ENCODE measurements at regions not wholly inside any gene's neighbourhood (a gene's known extent, or its start where the extent isn't known, plus 50 kb on each side); places are given as distances from the start of the nearest gene placed in this dataset.
A peak's percentile ranks its signal among the peaks of the same experiment; 100 is the strongest.

GRCh38 chr16:13838401-13839190, 81.4 kb upstream of the ERCC4 start:
- Histone ChIP-seq H3K9me2 (ENCODE audit: insufficient read depth, low read length) (no peaks in the 10 kb centered on the region), H3K79me2 (ENCODE audit: insufficient read depth, low read depth, low read length) (no peaks in the 10 kb centered on the region), H3K27ac (ENCODE audit: low read depth, low read length, poor library complexity, severe bottlenecking) (no peak overlapping the region), H2AFZ (ENCODE audit: low read length) (no peak overlapping the region), H4K20me1 (ENCODE audit: insufficient read depth, low read length) (no peaks in the 10 kb centered on the region), H3K4me3 (ENCODE audit: low read depth, low read length, poor library complexity, severe bottlenecking) (no peak overlapping the region), H3K4me1 (ENCODE audit: insufficient read depth, low read length, poor library complexity, severe bottlenecking) (no peaks in the 10 kb centered on the region), H3K4me2 (ENCODE audit: low read length) (no peak overlapping the region), H3K9me3 (ENCODE audit: low read length) (no peaks in the 10 kb centered on the region), H3K36me3 (ENCODE audit: insufficient read depth, low read length) (no peaks in the 10 kb centered on the region)
- intact Hi-C loops (cut with micrococcal nuclease; ENCODE audit: unreplicated experiment) = no loop called here
- DNase-seq (ENCODE audit: low spot score) = no peak
- POLR2A ChIA-PET = no interaction called here
- CTCF ChIA-PET (ENCODE audit: unreplicated experiment) = no interaction called here
- TF ChIP-seq, protein P1, sequence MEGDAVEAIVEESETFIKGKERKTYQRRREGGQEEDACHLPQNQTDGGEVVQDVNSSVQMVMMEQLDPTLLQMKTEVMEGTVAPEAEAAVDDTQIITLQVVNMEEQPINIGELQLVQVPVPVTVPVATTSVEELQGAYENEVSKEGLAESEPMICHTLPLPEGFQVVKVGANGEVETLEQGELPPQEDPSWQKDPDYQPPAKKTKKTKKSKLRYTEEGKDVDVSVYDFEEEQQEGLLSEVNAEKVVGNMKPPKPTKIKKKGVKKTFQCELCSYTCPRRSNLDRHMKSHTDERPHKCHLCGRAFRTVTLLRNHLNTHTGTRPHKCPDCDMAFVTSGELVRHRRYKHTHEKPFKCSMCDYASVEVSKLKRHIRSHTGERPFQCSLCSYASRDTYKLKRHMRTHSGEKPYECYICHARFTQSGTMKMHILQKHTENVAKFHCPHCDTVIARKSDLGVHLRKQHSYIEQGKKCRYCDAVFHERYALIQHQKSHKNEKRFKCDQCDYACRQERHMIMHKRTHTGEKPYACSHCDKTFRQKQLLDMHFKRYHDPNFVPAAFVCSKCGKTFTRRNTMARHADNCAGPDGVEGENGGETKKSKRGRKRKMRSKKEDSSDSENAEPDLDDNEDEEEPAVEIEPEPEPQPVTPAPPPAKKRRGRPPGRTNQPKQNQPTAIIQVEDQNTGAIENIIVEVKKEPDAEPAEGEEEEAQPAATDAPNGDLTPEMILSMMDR (conservative IDR thresholded peaks at IDR 0.05; ENCODE audit: low read length) = no peak
- no peak for TF ChIP-seq EZH2phosphoT487 (IDR thresholded peaks at IDR 0.05; ENCODE audit: borderline replicate concordance, low read depth, low read length)
- BruUV-seq (replicated peaks) = no TSS peak

DNA sequence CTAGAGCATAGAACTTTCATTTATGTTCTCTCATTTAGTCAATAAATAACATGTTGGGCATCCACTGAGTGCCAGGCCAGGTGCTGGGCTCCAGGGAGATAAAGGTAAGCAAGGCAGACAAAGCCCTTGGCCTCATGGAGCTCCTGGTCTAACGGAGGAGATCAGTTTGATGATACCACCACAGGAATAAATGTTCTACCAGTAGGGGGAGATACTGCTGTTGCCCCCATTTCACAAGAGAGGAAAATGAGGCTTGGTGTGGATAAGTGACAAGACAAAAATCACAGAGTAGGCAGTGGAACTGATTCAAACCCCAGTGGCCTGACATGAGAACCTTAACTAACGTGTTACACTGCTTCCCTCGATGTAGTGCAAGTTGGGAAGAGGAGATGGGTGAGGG, 80.4 kb upstream of the ERCC4 start:
- Histone ChIP-seq H2AFZ (ENCODE audit: low read length) (no peak overlapping the region), H3K4me3 (ENCODE audit: low read depth, low read length, poor library complexity, severe bottlenecking) (no peak overlapping the region), H3K36me3 (ENCODE audit: insufficient read depth, low read length) (no peaks in the 10 kb centered on the region), H4K20me1 (ENCODE audit: insufficient read depth, low read length) (no peaks in the 10 kb centered on the region), H3K4me1 (ENCODE audit: insufficient read depth, low read length, poor library complexity, severe bottlenecking) (no peaks in the 10 kb centered on the region), H3K27ac (ENCODE audit: low read depth, low read length, poor library complexity, severe bottlenecking) (no peak overlapping the region), H3K9me2 (ENCODE audit: insufficient read depth, low read length) (no peaks in the 10 kb centered on the region), H3K4me2 (ENCODE audit: low read length) (no peak overlapping the region), H3K79me2 (ENCODE audit: insufficient read depth, low read depth, low read length) (no peaks in the 10 kb centered on the region), H3K9me3 (ENCODE audit: low read length) (no peaks in the 10 kb centered on the region)
- CTCF ChIA-PET (ENCODE audit: unreplicated experiment) = no interaction called here
- TF ChIP-seq, protein P1 (conservative IDR thresholded peaks at IDR 0.05; ENCODE audit: low read length) = peak; percentile 68
- TF ChIP-seq EZH2phosphoT487 (IDR thresholded peaks at IDR 0.05; ENCODE audit: borderline replicate concordance, low read depth, low read length) = no peak
- BruUV-seq (replicated peaks) = no TSS peak
- POLR2A ChIA-PET = interaction anchor here (0.6 kb wide), 1 partner anchor 321 kb away, joined by 3 read pairs; no protein-coding TSS in a partner anchor
- intact Hi-C loops (cut with micrococcal nuclease; ENCODE audit: unreplicated experiment) = no loop called here
- peak; percentile 2 for DNase-seq (ENCODE audit: low spot score)

GRCh38 chr16:13845232-13845631, 74.7 kb upstream of the ERCC4 start:
- BruUV-seq (replicated peaks) = no TSS peak

More at GRCh38 chr16:13845232-13845631, 74.7 kb upstream of the ERCC4 start:
- Histone ChIP-seq H3K4me1 (ENCODE audit: insufficient read depth, low read length, poor library complexity, severe bottlenecking) (no peaks in the 10 kb centered on the region), H3K9me2 (ENCODE audit: insufficient read depth, low read length) (no peaks in the 10 kb centered on the region), H3K4me2 (ENCODE audit: low read length) (no peak overlapping the region), H2AFZ (ENCODE audit: low read length) (no peak overlapping the region), H3K79me2 (ENCODE audit: insufficient read depth, low read depth, low read length) (no peaks in the 10 kb centered on the region), H3K27ac (ENCODE audit: low read depth, low read length, poor library complexity, severe bottlenecking) (no peak overlapping the region), H3K4me3 (ENCODE audit: low read depth, low read length, poor library complexity, severe bottlenecking) (no peak overlapping the region), H3K36me3 (ENCODE audit: insufficient read depth, low read length) (no peaks in the 10 kb centered on the region), H3K9me3 (ENCODE audit: low read length) (no peaks in the 10 kb centered on the region), H4K20me1 (ENCODE audit: insufficient read depth, low read length) (no peaks in the 10 kb centered on the region)
- no peak for TF ChIP-seq EZH2phosphoT487 (IDR thresholded peaks at IDR 0.05; ENCODE audit: borderline replicate concordance, low read depth, low read length)
- TF ChIP-seq, protein P1 (conservative IDR thresholded peaks at IDR 0.05; ENCODE audit: low read length) = no peak
- DNase-seq (ENCODE audit: low spot score) = no peak
- ChIA-PET CTCF (ENCODE audit: unreplicated experiment) (no interaction called here), POLR2A (no interaction called here)
- intact Hi-C loops (cut with micrococcal nuclease; ENCODE audit: unreplicated experiment) = no loop called here

All from OCI-LY7 (cell line).